Uterus (tissue), 2 donors: ENCODE measurements at regions not wholly inside any gene's neighbourhood (a gene's known extent, or its start where the extent isn't known, plus 50 kb on each side); places are given as distances from the start of the nearest gene placed in this dataset.

ENCODE experiments used
- CTCF ChIP-seq, 4 experiments: fragments of 200-600 bp in 2 of 4; fragments of 450-650 bp in 2 of 4; sonication (generic) in 2 of 4; IDR thresholded peaks; one replicate each; pipeline ENCODE4 v1.5.1; 2016 to 2019; ENCODE audit warnings: antibody characterized with exemption in 4 of 4, mild to moderate bottlenecking in 2 of 4, moderate library complexity in 1 of 4
- POLR2A ChIP-seq, 2 donors: fragments of 450-650 bp; IDR thresholded peaks; one replicate each; pipeline ENCODE4 v1.6.1; 2016; ENCODE audit warnings: antibody characterized with exemption in 2 of 2, mild to moderate bottlenecking in 1 of 2, moderate library complexity in 1 of 2

DNA sequence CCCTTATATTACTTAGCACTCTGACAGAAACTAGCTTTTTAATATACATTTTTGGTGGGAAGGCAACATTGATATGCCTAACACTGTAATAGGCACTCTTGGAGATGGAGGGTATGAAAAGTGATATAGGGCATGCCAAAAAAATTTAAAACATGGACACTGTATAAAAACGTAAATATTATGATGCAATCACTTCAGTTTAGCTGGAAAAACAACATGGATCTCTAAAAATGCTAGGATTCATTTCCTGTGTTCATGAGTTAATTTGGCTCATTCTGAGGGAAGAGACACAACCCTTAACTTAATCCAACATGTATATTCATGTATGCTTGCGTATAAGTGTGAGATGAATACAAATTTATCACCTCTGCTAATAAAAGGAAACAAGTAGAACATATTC lies 157.3 kb upstream of the TFAP2D start:
- no peak for TF ChIP-seq CTCF (IDR thresholded peaks at IDR 0.05)
- no peak for TF ChIP-seq POLR2A (IDR thresholded peaks at IDR 0.05)
